Stomach (tissue), 8 donors: ENCODE measurements at regions not wholly inside any gene's neighbourhood (a gene's known extent, or its start where the extent isn't known, plus 50 kb on each side); places are given as distances from the start of the nearest gene placed in this dataset.

Experiments used
- DNase-seq, 2 donors: peaks; one replicate each; pipeline versions ENCODE4 v3.0.0 to v3.0.0-alpha.2; 2013 to 2019
- H3K27ac ChIP-seq, 5 donors: fragments of 200-600 bp in 4 of 5; sonication (generic) in 4 of 5; one replicate each; pipeline ENCODE4 v1.5.1; 2013 to 2019; ENCODE audit warnings: mild to moderate bottlenecking in 1 of 5, moderate library complexity in 1 of 5
- H3K27me3 ChIP-seq, 3 donors: fragments of 200-600 bp; sonication (generic); one replicate each; pipeline ENCODE4 v1.5.1; 2017 to 2019; ENCODE audit warnings: mixed run types in 1 of 3
- H3K36me3 ChIP-seq, 4 donors: fragments of 200-600 bp; sonication (generic); 1 replicate in 3 of 4; 2 replicates in 1 of 4; pipeline ENCODE4 v1.5.1; 2016 to 2019
- H3K4me1 ChIP-seq, 4 donors: fragments of 200-600 bp; sonication (generic); one replicate each; pipeline ENCODE4 v1.5.1; 2016 to 2019
- H3K4me3 ChIP-seq, 4 donors: fragments of 200-600 bp; sonication (generic) in 3 of 4; one replicate each; pipeline ENCODE4 v1.5.1; 2016 to 2019; ENCODE audit warnings: mild to moderate bottlenecking in 1 of 4
- H3K9me3 ChIP-seq, 4 donors: fragments of 200-600 bp; sonication (generic); one replicate each; pipeline ENCODE4 v1.5.1; 2016 to 2019
- CTCF ChIP-seq, 7 experiments: fragments of 450-650 bp in 4 of 7; fragments of 200-600 bp in 3 of 7; sonication (generic) in 3 of 7; IDR thresholded peaks; one replicate each; pipeline ENCODE4 v1.5.1; 2016 to 2019; ENCODE audit warnings: antibody characterized with exemption in 7 of 7, control low read depth in 2 of 7, mild to moderate bottlenecking in 1 of 7
- EP300 ChIP-seq: sonication (generic); formaldehyde crosslinking; IDR thresholded peaks from one replicate; pipeline ENCODE4 v1.6.1; 2017; ENCODE audit warnings: antibody characterized with exemption
- POLR2A ChIP-seq, 4 donors: fragments of 450-650 bp; IDR thresholded peaks; one replicate each; pipeline ENCODE4 v1.6.1; 2016; ENCODE audit warnings: antibody characterized with exemption in 4 of 4, control low read depth in 2 of 4, mild to moderate bottlenecking in 1 of 4, moderate library complexity in 1 of 4
- POLR2AphosphoS5 ChIP-seq, 3 donors: sonication (generic); formaldehyde crosslinking; IDR thresholded peaks; one replicate each; pipeline ENCODE4 v1.6.1; 2016; ENCODE audit warnings: antibody characterized with exemption in 3 of 3
- WGBS, 5 donors: extraction: QIAGEN DNeasy Blood & Tissue Kit in 3 of 5; methylation state at CpG; one replicate each; pipeline versions ENCODE4 v1.1.5 to v1.1.7; 2013 to 2018; 5-methylcytosine and 5-hydroxymethylcytosine counted together
- intact Hi-C: fragments of 100-400 bp; cut with DNase I; formaldehyde crosslinking; loops from one replicate; pipeline ENCODE4 v1.15.1; 2023; ENCODE audit warnings: low total_unique reads
- donor health status: healthy with polysubstance abuse.
- donor health status: Bipolar disorder and iron deficiency.
- donor health status: healthy.

GRCh38 chr18:10298346-10298745 is 156.1 kb upstream of the APCDD1 start:
- intact Hi-C loops = no loop called here

GRCh38 chr18:10299643-10300042 is 154.8 kb upstream of the APCDD1 start:
- Histone ChIP-seq H3K27me3 (no peaks in the 10 kb centered on the region), H3K36me3 (no peaks in the 10 kb centered on the region), H3K4me3 (no peak overlapping the region), H3K9me3 (no peaks in the 10 kb centered on the region), H3K4me1 (no peaks in the 10 kb centered on the region), H3K27ac (no peak overlapping the region)
- 59 to 80% (median 68%) methylated on average over 6 of the region's 6 CpGs for WGBS, 5 donors
- DNase-seq = no peak
- TF ChIP-seq EP300 (no peak), POLR2AphosphoS5 (IDR thresholded peaks at IDR 0.05) (no peak), POLR2A (IDR thresholded peaks at IDR 0.05) (no peak), CTCF (IDR thresholded peaks at IDR 0.05) (no peak)
- intact Hi-C loops = no loop called here

More at GRCh38 chr18:10298346-10298745, 156.1 kb upstream of the APCDD1 start:
- no peak overlapping the region for H3K27ac ChIP-seq
- DNase-seq = no peak
- no peaks in the 10 kb centered on the region for H3K4me1 ChIP-seq
- TF ChIP-seq CTCF (IDR thresholded peaks at IDR 0.05) (no peak), POLR2AphosphoS5 (IDR thresholded peaks at IDR 0.05) (no peak), EP300 (no peak), POLR2A (IDR thresholded peaks at IDR 0.05) (no peak)
- H3K36me3 ChIP-seq = no peaks in the 10 kb centered on the region
- 85 to 94% (median 87%) methylated on average over 8 of the region's 8 CpGs for WGBS, 5 donors
- H3K4me3 ChIP-seq = no peak overlapping the region
- H3K27me3 ChIP-seq = no peaks in the 10 kb centered on the region
- no peaks in the 10 kb centered on the region for H3K9me3 ChIP-seq

- no peaks in the 10 kb centered on the region for H3K9me3 ChIP-seq
- H3K27ac ChIP-seq = no peak overlapping the region
- no peak for DNase-seq
- TF ChIP-seq CTCF (IDR thresholded peaks at IDR 0.05) (no peak), POLR2AphosphoS5 (IDR thresholded peaks at IDR 0.05) (no peak), POLR2A (IDR thresholded peaks at IDR 0.05) (no peak), EP300 (no peak)
- no peaks in the 10 kb centered on the region for H3K27me3 ChIP-seq
- no peak overlapping the region for H3K4me3 ChIP-seq
- no peaks in the 10 kb centered on the region for H3K4me1 ChIP-seq
- WGBS, 5 donors = 60 to 76% (median 72%) methylated on average over 7 of the region's 7 CpGs
- no peaks in the 10 kb centered on the region for H3K36me3 ChIP-seq
- intact Hi-C loops = no loop called here
These were observed 153.7 kb upstream of the APCDD1 start for GRCh38 chr18:10300739-10301138.

- 77 to 88% (median 86%) methylated on average over 5 of the region's 5 CpGs for WGBS, 5 donors
- no peaks in the 10 kb centered on the region for H3K4me1 ChIP-seq
- no peak overlapping the region for H3K27ac ChIP-seq
- no peak for DNase-seq
- no peaks in the 10 kb centered on the region for H3K27me3 ChIP-seq
- intact Hi-C loops = no loop called here
- H3K4me3 ChIP-seq = no peak overlapping the region
- H3K9me3 ChIP-seq = no peaks in the 10 kb centered on the region
- H3K36me3 ChIP-seq = no peaks in the 10 kb centered on the region
- TF ChIP-seq EP300 (no peak), POLR2A (IDR thresholded peaks at IDR 0.05) (no peak)
These were observed 152.5 kb upstream of the APCDD1 start for GRCh38 chr18:10301831-10302483.

GRCh38 chr18:10303171-10303570 is 151.3 kb upstream of the APCDD1 start:
- Histone ChIP-seq H3K4me3 (no peak overlapping the region), H3K27me3 (no peaks in the 10 kb centered on the region), H3K36me3 (no peaks in the 10 kb centered on the region), H3K4me1 (no peaks in the 10 kb centered on the region), H3K9me3 (no peaks in the 10 kb centered on the region), H3K27ac (no peak overlapping the region)
- no peak for DNase-seq
- intact Hi-C loops = no loop called here
- 85 to 95% (median 90%) methylated on average over 2 of the region's 2 CpGs for WGBS, 5 donors
- TF ChIP-seq POLR2A (IDR thresholded peaks at IDR 0.05) = no peak
- no peak for TF ChIP-seq POLR2AphosphoS5 (IDR thresholded peaks at IDR 0.05)
- no peak for TF ChIP-seq CTCF (IDR thresholded peaks at IDR 0.05)
- no peak for TF ChIP-seq EP300
